WERI-Rb-1 (cell line): ENCODE measurements at regions not wholly inside any gene's neighbourhood (a gene's known extent, or its start where the extent isn't known, plus 50 kb on each side); places are given as distances from the start of the nearest gene placed in this dataset.

Experiments
- DNase-seq: peaks from one replicate; pipeline ENCODE4 v3.0.0-alpha.2; 2020
- H3K27ac ChIP-seq: fragments of 250-450 bp; sonication (Bioruptor Pico); 2 replicates; pipeline ENCODE4 v1.5.1; 2020; ENCODE audit warnings: mild to moderate bottlenecking, moderate library complexity
- H3K27me3 ChIP-seq: fragments of 250-450 bp; sonication (Bioruptor Pico); 2 replicates; pipeline ENCODE4 v1.5.1; 2021; ENCODE audit warnings: mild to moderate bottlenecking, low read depth, moderate library complexity; ENCODE audit not compliant: insufficient read depth, severe bottlenecking
- H3K36me3 ChIP-seq: fragments of 250-450 bp; sonication (Bioruptor Pico); 2 replicates; pipeline ENCODE4 v1.5.1; 2020; ENCODE audit warnings: mild to moderate bottlenecking, moderate library complexity
- H3K4me3 ChIP-seq: 2 replicates; pipeline ENCODE4 v1.5.1; 2011; ENCODE audit warnings: low read depth, mild to moderate bottlenecking, control low read depth, low read length
- H3K9me3 ChIP-seq: fragments of 250-450 bp; sonication (Bioruptor Pico); 2 replicates; pipeline ENCODE4 v1.5.1; 2021; ENCODE audit warnings: mild to moderate bottlenecking, moderate library complexity; ENCODE audit not compliant: severe bottlenecking
- TF ChIP-seq, protein P1 (sequence below): IDR thresholded peaks from 2 replicates; pipeline ENCODE4 v1.5.1; 2011; ENCODE audit warnings: low read depth, mild to moderate bottlenecking, control low read depth, inconsistent platforms, low read length

DNA sequence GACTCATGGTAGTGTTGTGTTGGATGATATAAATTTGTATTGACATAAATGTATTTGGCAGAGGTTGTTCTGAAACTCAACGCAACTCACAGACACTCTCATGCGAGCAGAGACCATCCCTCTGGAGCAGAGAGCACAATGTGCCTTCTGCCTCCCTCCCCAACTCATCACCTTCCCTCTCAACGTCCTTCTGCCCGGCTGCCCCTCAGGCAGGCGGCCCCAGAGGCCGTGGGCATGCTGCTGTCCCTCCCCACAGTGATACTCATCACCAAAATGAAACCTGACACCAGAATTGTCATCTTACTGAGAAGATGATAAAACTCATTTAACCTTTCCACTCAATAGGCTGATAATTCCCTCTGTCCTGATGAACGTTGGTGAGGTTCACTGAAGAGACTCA is 260.6 kb downstream of the ETS1 start:
- TF ChIP-seq, protein P1, sequence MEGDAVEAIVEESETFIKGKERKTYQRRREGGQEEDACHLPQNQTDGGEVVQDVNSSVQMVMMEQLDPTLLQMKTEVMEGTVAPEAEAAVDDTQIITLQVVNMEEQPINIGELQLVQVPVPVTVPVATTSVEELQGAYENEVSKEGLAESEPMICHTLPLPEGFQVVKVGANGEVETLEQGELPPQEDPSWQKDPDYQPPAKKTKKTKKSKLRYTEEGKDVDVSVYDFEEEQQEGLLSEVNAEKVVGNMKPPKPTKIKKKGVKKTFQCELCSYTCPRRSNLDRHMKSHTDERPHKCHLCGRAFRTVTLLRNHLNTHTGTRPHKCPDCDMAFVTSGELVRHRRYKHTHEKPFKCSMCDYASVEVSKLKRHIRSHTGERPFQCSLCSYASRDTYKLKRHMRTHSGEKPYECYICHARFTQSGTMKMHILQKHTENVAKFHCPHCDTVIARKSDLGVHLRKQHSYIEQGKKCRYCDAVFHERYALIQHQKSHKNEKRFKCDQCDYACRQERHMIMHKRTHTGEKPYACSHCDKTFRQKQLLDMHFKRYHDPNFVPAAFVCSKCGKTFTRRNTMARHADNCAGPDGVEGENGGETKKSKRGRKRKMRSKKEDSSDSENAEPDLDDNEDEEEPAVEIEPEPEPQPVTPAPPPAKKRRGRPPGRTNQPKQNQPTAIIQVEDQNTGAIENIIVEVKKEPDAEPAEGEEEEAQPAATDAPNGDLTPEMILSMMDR: no peak

DNA sequence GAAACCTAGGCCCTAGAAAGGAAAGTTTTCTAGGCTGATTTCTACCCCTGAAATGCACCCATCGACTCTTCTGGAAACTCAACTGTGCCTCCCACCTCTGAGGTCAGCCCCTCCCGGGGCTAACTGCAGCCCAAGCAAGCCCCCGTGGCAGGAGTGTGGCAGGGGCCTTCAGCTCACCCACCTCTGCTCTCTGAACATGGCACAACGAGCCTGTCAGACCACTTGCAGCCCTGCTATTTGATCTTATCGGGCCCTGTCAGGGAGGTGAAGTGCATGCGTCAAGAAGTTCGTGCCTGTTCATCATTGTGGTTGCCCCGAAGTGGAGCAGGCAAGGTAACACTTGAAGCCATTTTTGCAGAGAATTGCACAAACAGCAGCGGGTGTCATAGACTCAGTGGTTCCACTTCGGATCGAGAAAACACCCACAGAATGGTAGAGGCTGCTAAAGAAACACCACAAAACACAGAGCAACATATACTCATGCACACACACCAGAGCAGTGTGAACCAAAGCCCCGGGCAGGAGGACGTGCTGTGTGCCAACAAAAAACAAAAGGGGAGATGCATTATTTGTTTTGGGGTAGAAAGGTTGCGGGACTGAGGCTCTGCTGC is 262.7 kb downstream of the ETS1 start:
- DNase-seq: no peak
- Histone ChIP-seq H3K4me3 (no peak overlapping the region), H3K36me3 (no peaks in the 10 kb centered on the region), H3K27ac (no peak overlapping the region), H3K9me3 (no peaks in the 10 kb centered on the region), H3K27me3 (no peaks in the 10 kb centered on the region)
- TF ChIP-seq, protein P1: no peak

More for the DNA sequence above, 260.6 kb downstream of the ETS1 start:
- H3K4me3 ChIP-seq: no peak overlapping the region
- H3K9me3 ChIP-seq: no peaks in the 10 kb centered on the region
- H3K27ac ChIP-seq: no peak overlapping the region
- no peak for DNase-seq
- no peaks in the 10 kb centered on the region for H3K36me3 ChIP-seq
- H3K27me3 ChIP-seq: no peaks in the 10 kb centered on the region

DNA sequence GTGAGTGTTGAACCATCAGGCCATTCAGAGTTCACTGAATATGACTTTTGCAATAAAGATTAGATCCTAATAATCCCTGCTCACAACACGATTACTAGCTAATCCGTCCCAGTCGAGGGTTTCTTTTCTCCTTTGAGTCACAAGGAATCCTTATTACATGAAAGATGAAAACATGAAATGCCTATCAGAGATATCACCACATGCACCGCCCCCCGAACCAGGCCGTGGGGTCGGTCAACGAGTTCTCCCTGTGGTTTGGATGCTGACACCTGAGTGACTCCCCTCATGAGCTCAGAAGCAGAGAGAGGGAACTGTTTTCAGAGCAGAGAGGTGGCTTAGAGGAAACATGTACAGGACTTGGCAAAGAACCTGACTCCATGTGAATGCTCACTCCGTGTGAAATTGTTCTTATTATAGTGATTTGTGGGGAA is 263.3 kb downstream of the ETS1 start:
- TF ChIP-seq, protein P1: no peak

DNA sequence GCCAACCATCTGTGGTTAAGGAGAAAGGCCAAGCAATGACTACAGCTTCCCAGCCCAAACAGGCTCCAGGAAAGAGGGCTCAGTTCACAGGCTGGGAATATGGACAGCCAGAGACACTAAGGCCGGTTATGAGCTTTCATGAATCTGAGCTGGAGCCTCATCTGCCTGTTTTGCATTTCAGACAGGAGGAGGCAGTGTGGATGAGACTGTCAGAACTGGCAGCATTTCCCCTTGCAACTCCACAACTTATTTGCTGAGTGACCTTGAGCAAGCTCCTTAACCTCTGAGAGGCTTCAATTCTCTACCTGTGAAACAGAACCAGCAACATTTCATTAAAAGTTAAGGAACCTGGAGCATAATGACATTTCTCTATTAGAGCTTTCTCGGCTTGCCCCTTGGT is 264.0 kb downstream of the ETS1 start:
- H3K4me3 ChIP-seq: no peak overlapping the region
- no peaks in the 10 kb centered on the region for H3K9me3 ChIP-seq
- TF ChIP-seq, protein P1: peak; percentile 55
- peak; percentile 22 for DNase-seq
- no peaks in the 10 kb centered on the region for H3K36me3 ChIP-seq
- no peak overlapping the region for H3K27ac ChIP-seq
- H3K27me3 ChIP-seq: no peaks in the 10 kb centered on the region

More for the DNA sequence above, 263.3 kb downstream of the ETS1 start:
- peak; percentile 16 for DNase-seq
- Histone ChIP-seq H3K27ac (no peak overlapping the region), H3K27me3 (no peaks in the 10 kb centered on the region), H3K36me3 (no peaks in the 10 kb centered on the region), H3K9me3 (no peaks in the 10 kb centered on the region), H3K4me3 (no peak overlapping the region)

DNA sequence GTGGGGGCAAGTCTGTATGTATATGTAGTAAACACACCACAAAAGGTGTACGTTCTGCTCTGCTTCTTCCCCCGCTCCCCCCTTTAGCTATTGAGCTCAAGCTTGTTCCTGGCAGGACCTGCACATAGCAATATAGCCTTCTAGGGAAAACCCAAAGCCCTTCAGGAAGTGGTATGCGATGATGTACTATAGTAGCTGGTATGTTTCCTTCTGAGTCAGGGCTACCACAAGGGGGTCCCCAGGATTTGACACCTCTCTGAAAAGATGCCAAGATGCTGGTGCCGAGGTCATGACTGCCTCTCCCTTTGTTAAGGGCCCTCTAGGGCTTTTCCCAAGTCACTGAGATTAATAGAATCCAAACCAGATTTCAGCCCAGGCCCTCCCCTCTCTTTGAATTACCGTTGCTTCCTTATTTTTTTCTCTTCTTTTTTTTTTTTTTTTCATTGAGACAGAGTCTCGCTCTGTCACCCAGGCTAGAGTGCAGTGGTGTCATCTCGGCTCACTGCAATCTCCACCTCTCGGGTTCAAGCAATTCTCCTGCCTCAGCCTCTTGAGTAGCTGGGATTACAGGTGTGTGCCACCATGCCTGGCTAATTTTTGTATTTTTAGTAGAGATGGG is 268.4 kb downstream of the ETS1 start:
- no peak overlapping the region for H3K27ac ChIP-seq
- DNase-seq: no peak
- H3K36me3 ChIP-seq: no peaks in the 10 kb centered on the region
- TF ChIP-seq, protein P1: no peak
- H3K9me3 ChIP-seq: peaks cover 4% of the 10 kb centered on the region
- no peak overlapping the region for H3K4me3 ChIP-seq
- no peaks in the 10 kb centered on the region for H3K27me3 ChIP-seq
